WTC11 (cell line): ENCODE measurements at regions not wholly inside any gene's neighbourhood (a gene's known extent, or its start where the extent isn't known, plus 50 kb on each side); places are given as distances from the start of the nearest gene placed in this dataset.

Experiments used
- E2F4 ChIP-seq: sonication (generic); formaldehyde crosslinking; IDR thresholded peaks from 2 replicates; pipeline ENCODE4 v1.8.1; 2022; ENCODE audit warnings: low read depth, mild to moderate bottlenecking, moderate library complexity, missing genetic modification reagents, borderline replicate concordance
- GTF2I ChIP-seq: fragments of 250-450 bp; sonication (Bioruptor Pico); conservative IDR thresholded peaks from 2 replicates; pipeline ENCODE4 v1.4.0; 2021; ENCODE audit warnings: mild to moderate bottlenecking
- NR2C2 ChIP-seq: sonication (generic); formaldehyde crosslinking; IDR thresholded peaks from 2 replicates; pipeline ENCODE4 v1.8.0; 2022; ENCODE audit warnings: mild to moderate bottlenecking, missing genetic modification reagents
- ZBTB21 ChIP-seq: sonication (generic); formaldehyde crosslinking; IDR thresholded peaks from 2 replicates; pipeline ENCODE4 v1.8.1; 2023; ENCODE audit warnings: mild to moderate bottlenecking, missing genetic modification reagents, borderline replicate concordance
- ZNF219 ChIP-seq: sonication (generic); formaldehyde crosslinking; IDR thresholded peaks from 2 replicates; pipeline ENCODE4 v1.8.0; 2023; ENCODE audit warnings: missing genetic modification reagents, mild to moderate bottlenecking, borderline replicate concordance
- ZNF281 ChIP-seq: sonication (generic); formaldehyde crosslinking; IDR thresholded peaks from 2 replicates; pipeline ENCODE4 v1.8.0; 2023; ENCODE audit warnings: mild to moderate bottlenecking, missing genetic modification reagents
- TF ChIP-seq, protein P1 (sequence below): sonication (generic); formaldehyde crosslinking; IDR thresholded peaks from 2 replicates; pipeline ENCODE4 v1.8.1; 2022; ENCODE audit warnings: mild to moderate bottlenecking, moderate library complexity, missing genetic modification reagents
- TF ChIP-seq, protein P2 (sequence below): sonication (generic); formaldehyde crosslinking; IDR thresholded peaks from 2 replicates; pipeline ENCODE4 v1.8.0; 2022; ENCODE audit warnings: mild to moderate bottlenecking, missing genetic modification reagents

GRCh38 chr6:53398247-53399026 is 49.7 kb upstream of the ELOVL5 start (continued):
- TF ChIP-seq, protein P1, sequence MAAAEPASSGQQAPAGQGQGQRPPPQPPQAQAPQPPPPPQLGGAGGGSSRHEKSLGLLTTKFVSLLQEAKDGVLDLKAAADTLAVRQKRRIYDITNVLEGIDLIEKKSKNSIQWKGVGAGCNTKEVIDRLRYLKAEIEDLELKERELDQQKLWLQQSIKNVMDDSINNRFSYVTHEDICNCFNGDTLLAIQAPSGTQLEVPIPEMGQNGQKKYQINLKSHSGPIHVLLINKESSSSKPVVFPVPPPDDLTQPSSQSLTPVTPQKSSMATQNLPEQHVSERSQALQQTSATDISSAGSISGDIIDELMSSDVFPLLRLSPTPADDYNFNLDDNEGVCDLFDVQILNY (CRISPR knock-in tag), result no peak
- no peak for TF ChIP-seq NR2C2
- TF ChIP-seq ZNF281 (CRISPR knock-in tag), result no peak
- TF ChIP-seq ZNF219 (CRISPR knock-in tag), result no peak
- TF ChIP-seq, protein P2, sequence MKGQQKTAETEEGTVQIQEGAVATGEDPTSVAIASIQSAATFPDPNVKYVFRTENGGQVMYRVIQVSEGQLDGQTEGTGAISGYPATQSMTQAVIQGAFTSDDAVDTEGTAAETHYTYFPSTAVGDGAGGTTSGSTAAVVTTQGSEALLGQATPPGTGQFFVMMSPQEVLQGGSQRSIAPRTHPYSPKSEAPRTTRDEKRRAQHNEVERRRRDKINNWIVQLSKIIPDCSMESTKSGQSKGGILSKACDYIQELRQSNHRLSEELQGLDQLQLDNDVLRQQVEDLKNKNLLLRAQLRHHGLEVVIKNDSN (CRISPR knock-in tag), result no peak
- TF ChIP-seq GTF2I, result no peak
- no peak for TF ChIP-seq ZBTB21 (CRISPR knock-in tag)
- no peak for TF ChIP-seq E2F4 (CRISPR knock-in tag)
